Endothelial cell of umbilical vein (primary cell): ENCODE measurements at regions not wholly inside any gene's neighbourhood (a gene's known extent, or its start where the extent isn't known, plus 50 kb on each side); places are given as distances from the start of the nearest gene placed in this dataset.

Experiments used
- BruUV-seq: library from RNA; stranded (reverse); fragments of 400-500 nt; replicated peaks from 2 replicates; lab custom pipeline; 2021; lab: Mats Ljungman, UMichigan
- CTCF ChIA-PET: fragments of 300-600, 350-600 bp; sonication (Branson Sonifier 250); formaldehyde crosslinking; loops from one replicate; lab custom pipeline; 2021; ENCODE audit warnings: antibody characterized with exemption, inconsistent platforms; lab: Charles Lee
- POLR2A ChIA-PET: fragments of 300-600, 350-600 bp; sonication (Branson Sonifier 250); formaldehyde crosslinking; loops from one replicate; lab custom pipeline; 2021; ENCODE audit warnings: antibody characterized with exemption, inconsistent platforms; lab: Charles Lee
- DNase-seq: peaks from one replicate; pipeline ENCODE4 v3.0.0-alpha.2; 2011; ENCODE audit warnings: low read depth, low spot score
- FAIRE-seq: peaks from 2 replicates; lab custom pipeline; 2011; peaks lifted over from hg19 to GRCh38; lab: Jason Lieb, UNC
- H2AFZ ChIP-seq: 2 replicates; pipeline ENCODE4 v1.6.0; 2012; ENCODE audit warnings: low read depth, low read length, control low read depth, inconsistent platforms
- H3K27ac ChIP-seq: 2 replicates; pipeline ENCODE4 v1.5.1; 2011; ENCODE audit warnings: low read depth, mild to moderate bottlenecking, control low read depth, low read length, moderate library complexity; ENCODE audit not compliant: insufficient read depth
- H3K27me3 ChIP-seq, 2 experiments: 2 replicates each; pipeline versions ENCODE4 v1.6.0 to v1.6.1; 2011; ENCODE audit warnings: low read length in 2 of 2, mixed read lengths in 1 of 2; ENCODE audit not compliant: control insufficient read depth in 2 of 2, insufficient read depth in 2 of 2
- H3K36me3 ChIP-seq, 2 experiments: 2 replicates in 1 of 2; 3 replicates in 1 of 2; pipeline ENCODE4 v1.5.1; 2011; ENCODE audit warnings: low read length in 2 of 2, mild to moderate bottlenecking in 1 of 2, moderate library complexity in 1 of 2; ENCODE audit not compliant: control insufficient read depth in 2 of 2, insufficient read depth in 2 of 2; ENCODE audit errors: extremely low read depth in 1 of 2
- H3K4me1 ChIP-seq: 3 replicates; pipeline ENCODE4 v1.5.1; 2011; ENCODE audit warnings: mild to moderate bottlenecking, low read length; ENCODE audit not compliant: control insufficient read depth, insufficient read depth; ENCODE audit errors: extremely low read depth
- H3K4me2 ChIP-seq: 2 replicates; pipeline ENCODE4 v1.6.1; 2011; ENCODE audit warnings: low read length, control low read depth, mixed read lengths; ENCODE audit not compliant: insufficient read depth
- H3K4me3 ChIP-seq, 3 experiments: fragments of 200-600 bp in 1 of 3; sonication (generic), shearing (Covaris generic) in 1 of 3; replicated peaks in 1 of 3; 2 replicates each; pipeline ENCODE4 v1.5.1; 2011 to 2016; ENCODE audit warnings: control low read depth in 3 of 3, low read length in 3 of 3, mild to moderate bottlenecking in 2 of 3, inconsistent platforms in 1 of 3, low read depth in 1 of 3, moderate library complexity in 1 of 3; ENCODE audit not compliant: insufficient read depth in 1 of 3
- H3K79me2 ChIP-seq: 2 replicates; pipeline ENCODE4 v1.6.0; 2012; ENCODE audit warnings: low read length, inconsistent platforms; ENCODE audit not compliant: control insufficient read depth, insufficient read depth
- H3K9ac ChIP-seq: replicated peaks from 2 replicates; pipeline ENCODE3; 2011; ENCODE audit warnings: low read length, control low read depth; ENCODE audit not compliant: insufficient read depth; ENCODE audit errors: extremely low read depth
- H3K9me1 ChIP-seq: replicated peaks from 3 replicates; pipeline ENCODE4 v1.6.0; 2011; ENCODE audit warnings: mild to moderate bottlenecking, low read length; ENCODE audit not compliant: control insufficient read depth, insufficient read depth; ENCODE audit errors: extremely low read depth
- H3K9me3 ChIP-seq: replicated peaks from 2 replicates; pipeline ENCODE4 v1.5.1; 2012; ENCODE audit warnings: low read length, inconsistent platforms; ENCODE audit not compliant: control insufficient read depth, insufficient read depth
- H4K20me1 ChIP-seq: replicated peaks from 2 replicates; pipeline ENCODE3; 2011; ENCODE audit warnings: mild to moderate bottlenecking, low read length; ENCODE audit not compliant: control insufficient read depth, insufficient read depth; ENCODE audit errors: extremely low read depth
- EZH2 ChIP-seq: IDR thresholded peaks from 2 replicates; pipeline ENCODE4 v1.6.1; 2012; ENCODE audit warnings: borderline replicate concordance, low read depth, mild to moderate bottlenecking, moderate library complexity, low read length, inconsistent platforms; ENCODE audit not compliant: severe bottlenecking
- FOS ChIP-seq: IDR thresholded peaks from 2 replicates; pipeline ENCODE4 v1.6.1; 2011; ENCODE audit warnings: mild to moderate bottlenecking, low read length, moderate library complexity, borderline replicate concordance; ENCODE audit not compliant: insufficient read depth
- GATA2 ChIP-seq: IDR thresholded peaks from 2 replicates; pipeline ENCODE4 v1.7.0; 2011; ENCODE audit warnings: low read depth, mild to moderate bottlenecking, moderate library complexity, mixed read lengths, low read length; ENCODE audit not compliant: insufficient read length, insufficient read depth
- MYC ChIP-seq: IDR thresholded peaks from one replicate; pipeline ENCODE4 v1.6.1; 2011; ENCODE audit warnings: mild to moderate bottlenecking, low read depth, low read length
- POLR2A ChIP-seq: IDR thresholded peaks from 2 replicates; pipeline ENCODE4 v1.6.1; 2012; ENCODE audit warnings: low read depth, mild to moderate bottlenecking, control low read depth, low read length
- POLR2AphosphoS5 ChIP-seq: IDR thresholded peaks from 2 replicates; pipeline ENCODE4 v1.6.1; 2012; ENCODE audit warnings: low read depth, mild to moderate bottlenecking, control low read depth, low read length, moderate library complexity; ENCODE audit not compliant: insufficient read depth
- dilution Hi-C: fragments of 300-500 bp; cut with MboI; formaldehyde crosslinking; loops from one replicate; pipeline ENCODE4 v1.15.0; 2019; ENCODE audit warnings: low sequenced_read_pairs; ENCODE audit not compliant: extremely low pct_ligation_motif_present
- intact Hi-C: fragments of 100-400 bp; cut with micrococcal nuclease; formaldehyde crosslinking; loops from one replicate; pipeline ENCODE4 v1.10.0; 2022
- TF ChIP-seq, protein P1 (sequence below): IDR thresholded peaks from 2 replicates; pipeline ENCODE4 v1.6.1; 2011; ENCODE audit not compliant: insufficient read depth, insufficient read length
- TF ChIP-seq, protein P2 (sequence below), 2 donors: IDR thresholded peaks; 1 replicate in 1 of 2; 2 replicates in 1 of 2; pipeline ENCODE4 v1.5.1; 2011; ENCODE audit warnings: low read length in 2 of 2, mild to moderate bottlenecking in 2 of 2, moderate library complexity in 2 of 2, control low read depth in 1 of 2, inconsistent platforms in 1 of 2, low read depth in 1 of 2; ENCODE audit not compliant: insufficient read depth in 1 of 2; ENCODE audit errors: extremely low read depth in 1 of 2

DNA sequence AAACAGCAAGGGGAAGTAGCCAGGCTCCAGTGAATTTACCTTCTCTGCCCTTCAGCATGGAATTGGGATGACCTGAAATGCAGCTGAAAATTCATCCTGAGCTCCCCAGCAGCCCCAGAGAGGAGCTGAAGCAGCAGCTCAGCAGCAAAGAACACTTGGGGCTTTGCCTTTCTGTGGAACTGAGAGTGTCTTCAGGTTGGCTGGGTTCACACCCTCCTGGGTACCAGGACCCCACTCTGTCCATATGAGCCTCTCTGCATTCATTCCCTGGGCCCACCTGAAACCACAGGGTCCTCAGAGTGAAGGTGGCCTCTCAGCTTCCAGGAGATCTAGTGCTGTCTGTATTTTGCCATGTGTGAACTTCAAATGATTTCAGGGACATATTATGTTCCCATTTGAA is 429.2 kb downstream of the MN1 start:
- CTCF ChIA-PET, result no interaction called here
- no peak for FAIRE-seq

DNA sequence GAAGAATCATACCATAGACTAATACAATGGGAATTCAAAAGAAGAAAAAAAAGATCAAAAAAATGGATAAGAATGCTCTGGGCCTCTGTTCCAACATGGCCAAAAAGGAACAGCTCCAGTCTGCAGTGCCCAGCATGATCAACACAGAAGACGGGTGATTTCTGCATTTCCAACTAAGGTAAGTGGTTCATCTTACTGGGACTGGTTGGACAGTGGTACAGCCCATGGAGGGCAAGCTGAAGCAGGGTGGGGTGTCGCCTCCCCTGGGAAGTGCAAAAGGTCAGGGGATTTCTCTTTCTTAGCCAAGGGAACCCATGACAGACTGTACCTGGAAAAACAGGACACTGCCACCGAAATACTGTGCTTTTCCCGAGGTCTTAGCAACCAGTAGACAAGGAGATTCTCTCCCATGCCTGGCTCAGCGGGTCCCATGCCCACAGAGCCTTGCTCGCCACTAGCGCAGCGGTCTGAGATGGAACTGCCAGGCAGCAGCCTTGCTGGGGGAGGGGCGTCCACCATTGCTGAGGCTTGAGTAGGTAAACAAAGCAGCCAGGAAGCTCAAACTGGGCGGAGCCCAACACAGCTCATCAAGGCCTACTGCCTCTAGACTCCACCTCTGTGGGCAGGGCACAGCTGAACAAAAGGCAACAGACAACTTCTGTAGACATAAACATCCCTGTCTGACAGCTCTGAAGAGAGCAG is 428.4 kb downstream of the MN1 start:
- DNase-seq (peak; percentile 38), FAIRE-seq (no peak)
- dilution Hi-C loops (no loop called here), intact Hi-C loops (no loop called here)
- BruUV-seq, result no TSS peak
- Histone ChIP-seq H3K36me3 (no peaks in the 10 kb centered on the region), H3K4me3 (no peak overlapping the region), H3K27me3 (peaks cover 0 to 10% of the 10 kb centered on the region in 2 experiments), H3K4me1 (no peaks in the 10 kb centered on the region), H3K79me2 (no peaks in the 10 kb centered on the region), H3K9me3 (no peaks in the 10 kb centered on the region), H2AFZ (no peak overlapping the region), H3K4me2 (no peak overlapping the region), H3K27ac (no peak overlapping the region), H3K9ac (no peak overlapping the region), H3K9me1 (no peaks in the 10 kb centered on the region), H4K20me1 (no peaks in the 10 kb centered on the region)
- ChIA-PET CTCF (no interaction called here), POLR2A (no interaction called here)
- no peak for TF ChIP-seq GATA2
- TF ChIP-seq FOS, result no peak
- TF ChIP-seq, protein P1, sequence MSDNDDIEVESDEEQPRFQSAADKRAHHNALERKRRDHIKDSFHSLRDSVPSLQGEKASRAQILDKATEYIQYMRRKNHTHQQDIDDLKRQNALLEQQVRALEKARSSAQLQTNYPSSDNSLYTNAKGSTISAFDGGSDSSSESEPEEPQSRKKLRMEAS, result no peak
- no peak for TF ChIP-seq MYC
- TF ChIP-seq POLR2AphosphoS5, result no peak
- TF ChIP-seq, protein P2, sequence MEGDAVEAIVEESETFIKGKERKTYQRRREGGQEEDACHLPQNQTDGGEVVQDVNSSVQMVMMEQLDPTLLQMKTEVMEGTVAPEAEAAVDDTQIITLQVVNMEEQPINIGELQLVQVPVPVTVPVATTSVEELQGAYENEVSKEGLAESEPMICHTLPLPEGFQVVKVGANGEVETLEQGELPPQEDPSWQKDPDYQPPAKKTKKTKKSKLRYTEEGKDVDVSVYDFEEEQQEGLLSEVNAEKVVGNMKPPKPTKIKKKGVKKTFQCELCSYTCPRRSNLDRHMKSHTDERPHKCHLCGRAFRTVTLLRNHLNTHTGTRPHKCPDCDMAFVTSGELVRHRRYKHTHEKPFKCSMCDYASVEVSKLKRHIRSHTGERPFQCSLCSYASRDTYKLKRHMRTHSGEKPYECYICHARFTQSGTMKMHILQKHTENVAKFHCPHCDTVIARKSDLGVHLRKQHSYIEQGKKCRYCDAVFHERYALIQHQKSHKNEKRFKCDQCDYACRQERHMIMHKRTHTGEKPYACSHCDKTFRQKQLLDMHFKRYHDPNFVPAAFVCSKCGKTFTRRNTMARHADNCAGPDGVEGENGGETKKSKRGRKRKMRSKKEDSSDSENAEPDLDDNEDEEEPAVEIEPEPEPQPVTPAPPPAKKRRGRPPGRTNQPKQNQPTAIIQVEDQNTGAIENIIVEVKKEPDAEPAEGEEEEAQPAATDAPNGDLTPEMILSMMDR (IDR thresholded peaks at IDR 0.05; ENCODE audit: extremely low read depth in 1 of 2, insufficient read depth in 1 of 2, low read depth in 1 of 2, low read length in 2 of 2), result no peak
- TF ChIP-seq POLR2A, result no peak
- TF ChIP-seq EZH2, result no peak

More for the DNA sequence above, 429.2 kb downstream of the MN1 start:
- intact Hi-C loops (no loop called here), dilution Hi-C loops (no loop called here)
- Histone ChIP-seq H3K9me3 (no peaks in the 10 kb centered on the region), H3K4me3 (no peak overlapping the region), H3K4me1 (no peaks in the 10 kb centered on the region), H3K4me2 (no peak overlapping the region), H2AFZ (no peak overlapping the region), H3K79me2 (no peaks in the 10 kb centered on the region), H3K27ac (no peak overlapping the region), H3K9ac (no peak overlapping the region), H3K36me3 (no peaks in the 10 kb centered on the region), H3K27me3 (peaks cover 5 to 13% of the 10 kb centered on the region in 2 experiments), H3K9me1 (no peaks in the 10 kb centered on the region), H4K20me1 (no peaks in the 10 kb centered on the region)
- BruUV-seq, result no TSS peak
- DNase-seq, result no peak
- TF ChIP-seq FOS (no peak), GATA2 (no peak)
- POLR2A ChIA-PET, result no interaction called here
